ENCODE measurements at regions not wholly inside any gene's neighbourhood (a gene's known extent, or its start where the extent isn't known, plus 50 kb on each side); places are given as distances from the start of the nearest gene placed in this dataset.

DNA sequence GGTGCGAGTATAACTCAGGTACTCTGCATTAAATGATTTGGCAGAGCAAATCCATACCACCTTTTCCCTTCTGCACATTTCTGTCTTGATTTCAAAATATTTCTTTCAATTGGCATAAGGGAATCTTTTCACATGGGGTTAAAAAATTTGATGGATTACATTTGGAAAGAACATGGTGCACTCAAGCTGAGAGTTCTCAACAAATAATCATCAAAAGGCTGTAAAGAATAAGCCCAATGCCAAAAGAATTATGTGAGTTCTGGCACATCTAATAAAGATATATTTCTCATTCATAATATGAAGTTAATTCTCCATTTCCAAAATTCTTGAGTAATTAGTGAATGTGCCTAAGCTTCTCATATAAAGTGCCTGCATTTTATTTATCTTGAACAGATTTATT is 223.1 kb downstream of the GPR37 start:
- H3K4me1 ChIP-seq (ENCODE audit: insufficient read depth, low read length, severe bottlenecking), result no peaks in the 10 kb centered on the region
- no peak for TF ChIP-seq CTCF (IDR thresholded peaks at IDR 0.05; ENCODE audit: low read length)
- no peak for TF ChIP-seq EZH2 (IDR thresholded peaks at IDR 0.05; ENCODE audit: borderline replicate concordance, low read length)
- no peak overlapping the region for H3K4me3 ChIP-seq (ENCODE audit: low read depth, low read length, poor library complexity, severe bottlenecking)
- H3K4me2 ChIP-seq (ENCODE audit: low read length), result no peak overlapping the region
- H3K79me2 ChIP-seq (ENCODE audit: insufficient read depth, low read length), result no peaks in the 10 kb centered on the region
- H3K9me3 ChIP-seq (ENCODE audit: low read length), result no peaks in the 10 kb centered on the region
- no peaks in the 10 kb centered on the region for H3F3A ChIP-seq (ENCODE audit: insufficient read depth, low read length)
- no peak overlapping the region for H3K9ac ChIP-seq (ENCODE audit: low read length)
- no peaks in the 10 kb centered on the region for H4K20me1 ChIP-seq (ENCODE audit: insufficient read depth, low read length)
- H3K27ac ChIP-seq (ENCODE audit: low read depth, low read length, poor library complexity, severe bottlenecking), result no peak overlapping the region
- no peaks in the 10 kb centered on the region for H3K36me3 ChIP-seq (ENCODE audit: insufficient read depth, low read length)
- no peak overlapping the region for H2AFZ ChIP-seq (ENCODE audit: low read length)
- no peaks in the 10 kb centered on the region for H3K9me2 ChIP-seq (ENCODE audit: low read depth, low read length)
- no peaks in the 10 kb centered on the region for H3K27me3 ChIP-seq (ENCODE audit: insufficient read depth, low read length)

DNA sequence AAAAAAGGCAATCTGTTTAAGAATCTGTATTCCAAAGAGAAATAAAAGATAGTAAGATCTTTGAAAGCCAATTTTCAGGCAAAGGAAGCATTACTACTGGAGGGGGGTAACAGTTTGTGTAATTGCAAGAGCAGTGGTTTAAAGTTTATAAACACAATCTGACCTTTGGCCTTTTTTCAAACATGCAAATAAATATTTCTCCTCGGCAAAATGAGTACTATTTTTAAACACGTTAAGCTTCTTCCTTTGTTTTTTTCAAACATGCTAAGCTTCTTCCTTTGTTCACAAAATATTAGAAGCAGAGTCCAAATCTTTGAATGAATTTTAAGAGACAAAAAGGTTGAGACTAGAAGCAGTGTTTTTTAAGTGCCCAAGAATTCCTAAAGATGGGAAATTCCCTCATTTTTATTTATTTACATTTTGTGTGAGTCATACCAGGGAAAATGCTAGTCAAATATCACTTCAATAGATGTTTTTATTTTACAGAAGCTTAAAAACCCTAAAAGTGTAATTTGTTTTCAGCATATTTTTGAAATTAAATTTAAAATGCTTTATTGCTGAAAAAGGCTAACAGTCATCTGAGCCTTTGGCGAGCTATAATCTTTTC is 229.3 kb downstream of the GPR37 start:
- H3K4me1 ChIP-seq (ENCODE audit: insufficient read depth, low read length, severe bottlenecking), result no peaks in the 10 kb centered on the region
- H3K9me2 ChIP-seq (ENCODE audit: low read depth, low read length), result no peaks in the 10 kb centered on the region
- H3K79me2 ChIP-seq (ENCODE audit: insufficient read depth, low read length), result no peaks in the 10 kb centered on the region
- H4K20me1 ChIP-seq (ENCODE audit: insufficient read depth, low read length), result no peaks in the 10 kb centered on the region
- no peak overlapping the region for H3K4me3 ChIP-seq (ENCODE audit: low read depth, low read length, poor library complexity, severe bottlenecking)
- H3K27ac ChIP-seq (ENCODE audit: low read depth, low read length, poor library complexity, severe bottlenecking), result no peak overlapping the region
- no peak overlapping the region for H2AFZ ChIP-seq (ENCODE audit: low read length)
- H3K4me2 ChIP-seq (ENCODE audit: low read length), result no peak overlapping the region
- no peak overlapping the region for H3K9ac ChIP-seq (ENCODE audit: low read length)
- TF ChIP-seq CTCF (IDR thresholded peaks at IDR 0.05; ENCODE audit: low read length), result no peak
- no peak for TF ChIP-seq EZH2 (IDR thresholded peaks at IDR 0.05; ENCODE audit: borderline replicate concordance, low read length)
- H3K27me3 ChIP-seq (ENCODE audit: insufficient read depth, low read length), result no peaks in the 10 kb centered on the region
- H3F3A ChIP-seq (ENCODE audit: insufficient read depth, low read length), result no peaks in the 10 kb centered on the region
- no peaks in the 10 kb centered on the region for H3K9me3 ChIP-seq (ENCODE audit: low read length)
- H3K36me3 ChIP-seq (ENCODE audit: insufficient read depth, low read length), result no peaks in the 10 kb centered on the region

DNA sequence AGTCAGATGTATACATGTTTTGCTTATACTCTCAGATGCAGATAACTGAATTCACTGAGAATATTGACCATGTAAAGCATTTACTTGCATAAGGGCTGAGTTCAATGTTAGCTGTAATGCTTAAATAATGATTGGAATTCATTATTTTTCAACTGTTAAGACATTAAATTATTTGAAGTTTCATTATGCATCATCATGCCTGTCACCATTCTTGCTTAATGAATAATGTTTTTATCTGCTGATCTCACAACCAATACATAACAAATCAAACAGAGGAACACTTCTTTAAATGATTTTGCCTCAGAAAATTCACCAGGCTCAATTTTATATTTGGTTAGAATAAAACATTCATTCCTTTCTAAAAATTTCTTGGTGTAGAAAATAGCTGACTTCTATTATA is 233.4 kb downstream of the GPR37 start:
- H3K9ac ChIP-seq (ENCODE audit: low read length), result no peak overlapping the region
- no peaks in the 10 kb centered on the region for H3F3A ChIP-seq (ENCODE audit: insufficient read depth, low read length)
- H3K9me2 ChIP-seq (ENCODE audit: low read depth, low read length), result no peaks in the 10 kb centered on the region
- no peak overlapping the region for H3K4me2 ChIP-seq (ENCODE audit: low read length)
- H3K27me3 ChIP-seq (ENCODE audit: insufficient read depth, low read length), result no peaks in the 10 kb centered on the region
- H3K27ac ChIP-seq (ENCODE audit: low read depth, low read length, poor library complexity, severe bottlenecking), result no peak overlapping the region
- H2AFZ ChIP-seq (ENCODE audit: low read length), result no peak overlapping the region
- no peak overlapping the region for H3K4me3 ChIP-seq (ENCODE audit: low read depth, low read length, poor library complexity, severe bottlenecking)
- H3K36me3 ChIP-seq (ENCODE audit: insufficient read depth, low read length), result no peaks in the 10 kb centered on the region
- no peaks in the 10 kb centered on the region for H3K4me1 ChIP-seq (ENCODE audit: insufficient read depth, low read length, severe bottlenecking)
- H4K20me1 ChIP-seq (ENCODE audit: insufficient read depth, low read length), result no peaks in the 10 kb centered on the region
- TF ChIP-seq CTCF (IDR thresholded peaks at IDR 0.05; ENCODE audit: low read length) (no peak), EZH2 (IDR thresholded peaks at IDR 0.05; ENCODE audit: borderline replicate concordance, low read length) (no peak)
- no peaks in the 10 kb centered on the region for H3K79me2 ChIP-seq (ENCODE audit: insufficient read depth, low read length)
- no peaks in the 10 kb centered on the region for H3K9me3 ChIP-seq (ENCODE audit: low read length)

Measured in OCI-LY1 (cell line).